Spleen (tissue), 11 donors: ENCODE measurements at regions not wholly inside any gene's neighbourhood (a gene's known extent, or its start where the extent isn't known, plus 50 kb on each side); places are given as distances from the start of the nearest gene placed in this dataset.
"Not testable (repeated sequence)": the region's sequence is repeated elsewhere in the genome, so short reads cannot be mapped to it uniquely, and the experiment has no call there.

Experiments used
- DNase-seq: peaks from one replicate; pipeline ENCODE4 v3.0.0-alpha.2; 2020
- H3K27ac ChIP-seq, 8 donors: fragments of 200-600 bp; sonication (generic) in 7 of 8; 1 replicate in 4 of 8; 2 replicates in 4 of 8; pipeline versions ENCODE4 v1.5.0 to v1.8.0; 2016 to 2021; ENCODE audit warnings: inconsistent platforms in 4 of 8, mild to moderate bottlenecking in 4 of 8, moderate library complexity in 1 of 8
- H3K27me3 ChIP-seq, 7 donors: fragments of 200-600 bp; sonication (generic) in 6 of 7; replicated peaks in 1 of 7; 1 replicate in 4 of 7; 2 replicates in 3 of 7; pipeline versions ENCODE4 v1.5.0 to v1.8.0; 2016 to 2021; ENCODE audit warnings: inconsistent platforms in 3 of 7, mild to moderate bottlenecking in 1 of 7
- H3K36me3 ChIP-seq, 6 donors: fragments of 200-600 bp; sonication (generic) in 5 of 6; 1 replicate in 4 of 6; 2 replicates in 2 of 6; pipeline versions ENCODE4 v1.5.0 to v1.8.0; 2016 to 2021; ENCODE audit warnings: inconsistent platforms in 2 of 6
- H3K4me1 ChIP-seq, 6 donors: fragments of 200-600 bp; sonication (generic) in 5 of 6; 1 replicate in 3 of 6; 2 replicates in 3 of 6; pipeline versions ENCODE4 v1.5.0 to v1.8.0; 2016 to 2021; ENCODE audit warnings: inconsistent platforms in 3 of 6
- H3K4me3 ChIP-seq, 8 donors: fragments of 200-600 bp; sonication (generic) in 7 of 8; 1 replicate in 4 of 8; 2 replicates in 4 of 8; pipeline versions ENCODE4 v1.5.0 to v1.8.0; 2016 to 2021; ENCODE audit warnings: inconsistent platforms in 4 of 8, mild to moderate bottlenecking in 4 of 8, moderate library complexity in 2 of 8
- H3K9me3 ChIP-seq, 8 donors: fragments of 200-600 bp; sonication (generic) in 7 of 8; 1 replicate in 4 of 8; 2 replicates in 4 of 8; pipeline versions ENCODE4 v1.5.0 to v1.8.0; 2016 to 2021; ENCODE audit warnings: inconsistent platforms in 4 of 8
- CTCF ChIP-seq, 11 experiments: fragments of 200-600 bp in 7 of 11; fragments of 450-650 bp in 4 of 11; sonication (generic) in 4 of 11; IDR thresholded peaks in 8 of 11; conservative IDR thresholded peaks in 3 of 11; 1 replicate in 7 of 11; 2 replicates in 4 of 11; pipeline versions ENCODE4 v1.4.0 to v1.8.0; 2016 to 2021; ENCODE audit warnings: antibody characterized with exemption in 11 of 11, inconsistent platforms in 4 of 11, mild to moderate bottlenecking in 1 of 11
- POLR2A ChIP-seq, 3 donors: fragments of 450-650 bp; IDR thresholded peaks; one replicate each; pipeline ENCODE4 v1.5.1; 2017; ENCODE audit warnings: antibody characterized with exemption in 3 of 3, mild to moderate bottlenecking in 1 of 3
- POLR2AphosphoS5 ChIP-seq, 3 donors: sonication (generic); formaldehyde crosslinking; IDR thresholded peaks; one replicate each; pipeline ENCODE4 v1.5.1; 2017; ENCODE audit warnings: antibody characterized with exemption in 3 of 3
- WGBS, 5 donors: extraction: QIAGEN DNeasy Blood & Tissue Kit in 3 of 5; methylation state at CpG; one replicate each; pipeline versions ENCODE4 v1.1.5 to v1.1.7; 2013 to 2018; 5-methylcytosine and 5-hydroxymethylcytosine counted together
- intact Hi-C: fragments of 100-400 bp; cut with DNase I; formaldehyde crosslinking; loops from one replicate; pipeline ENCODE4 v1.15.0; 2023; ENCODE audit warnings: low total_unique reads
- donor health status: healthy with polysubstance abuse.
- donor health status: DM: no; HTN: no; CAD: no; lungs with moderate emphysema.
- donor health status: DM: no; HTN: no; CAD: no.
- donor health status: Bipolar disorder and iron deficiency.
- donor health status: healthy.
- donor health status: DM: no; HTN: no; CAD: no.
- donor health status: DM: yes; HTN: yes; CAD: no.

- no peaks in the 10 kb centered on the region for H3K36me3 ChIP-seq
- H3K9me3 ChIP-seq = peaks cover 0 to 7% (median 4%) of the 10 kb centered on the region in 8 donors
- intact Hi-C loops = no loop called here
- no peak overlapping the region for H3K27ac ChIP-seq
- TF ChIP-seq POLR2AphosphoS5 (IDR thresholded peaks at IDR 0.05) (no peak), POLR2A (IDR thresholded peaks at IDR 0.05) (no peak)
- WGBS, 5 donors = 67 to 80% (median 69%) methylated on average over 1 of the region's 1 CpG
- no peak overlapping the region for H3K4me3 ChIP-seq
- no peak for DNase-seq
- H3K4me1 ChIP-seq = no peaks in the 10 kb centered on the region
- no peaks in the 10 kb centered on the region for H3K27me3 ChIP-seq
Measured at GRCh38 chr1:117301901-117302300, 65.3 kb upstream of the MAN1A2 start.

GRCh38 chr1:117300183-117300582 lies 67.1 kb upstream of the MAN1A2 start:
- 59 to 72% (median 64%) methylated on average over 6 of the region's 6 CpGs for WGBS, 5 donors
- H3K36me3 ChIP-seq, H3K9me3 ChIP-seq, intact Hi-C loops, H3K4me1 ChIP-seq, H3K4me3 ChIP-seq, H3K27ac ChIP-seq, H3K27me3 ChIP-seq, DNase-seq: not testable (repeated sequence)

- Histone ChIP-seq H3K4me3 (no peak overlapping the region), H3K27ac (no peak overlapping the region), H3K36me3 (no peaks in the 10 kb centered on the region), H3K4me1 (no peaks in the 10 kb centered on the region), H3K27me3 (no peaks in the 10 kb centered on the region), H3K9me3 (no peaks in the 10 kb centered on the region)
- intact Hi-C loops = no loop called here
- DNase-seq = no peak
- TF ChIP-seq CTCF (IDR thresholded peaks at IDR 0.05 in 8 of 11, conservative IDR thresholded peaks at IDR 0.05 in 3 of 11) (no peak), POLR2AphosphoS5 (IDR thresholded peaks at IDR 0.05) (no peak), POLR2A (IDR thresholded peaks at IDR 0.05) (no peak)
- 65 to 98% (median 83%) methylated on average over 2 of the region's 2 CpGs for WGBS, 5 donors
Measured at GRCh38 chr1:117295001-117295400, 72.2 kb upstream of the MAN1A2 start.

GRCh38 chr1:117290890-117291289 lies 76.4 kb upstream of the MAN1A2 start:
- H3K36me3 ChIP-seq = no peaks in the 10 kb centered on the region
- H3K9me3 ChIP-seq = no peaks in the 10 kb centered on the region
- no peak for DNase-seq
- H3K27me3 ChIP-seq = no peaks in the 10 kb centered on the region
- H3K27ac ChIP-seq = no peak overlapping the region
- no peaks in the 10 kb centered on the region for H3K4me1 ChIP-seq
- intact Hi-C loops = no loop called here
- H3K4me3 ChIP-seq = no peak overlapping the region
- no peak for TF ChIP-seq POLR2A (IDR thresholded peaks at IDR 0.05)

- Histone ChIP-seq H3K4me1 (no peaks in the 10 kb centered on the region), H3K27ac (no peak overlapping the region), H3K4me3 (no peak overlapping the region), H3K27me3 (no peaks in the 10 kb centered on the region), H3K9me3 (no peaks in the 10 kb centered on the region), H3K36me3 (no peaks in the 10 kb centered on the region)
- TF ChIP-seq POLR2AphosphoS5 (IDR thresholded peaks at IDR 0.05) = no peak
- intact Hi-C loops = no loop called here
- WGBS, 5 donors = 77 to 87% (median 80%) methylated on average over 3 of the region's 3 CpGs
- DNase-seq = no peak
Measured at GRCh38 chr1:117289316-117289870, 77.9 kb upstream of the MAN1A2 start.

- Histone ChIP-seq H3K27me3 (no peaks in the 10 kb centered on the region), H3K9me3 (no peaks in the 10 kb centered on the region), H3K27ac (no peak overlapping the region), H3K4me3 (no peak overlapping the region), H3K36me3 (no peaks in the 10 kb centered on the region), H3K4me1 (no peaks in the 10 kb centered on the region)
- 86 to 97% (median 88%) methylated on average over 2 of the region's 2 CpGs for WGBS, 5 donors
- intact Hi-C loops = no loop called here
- TF ChIP-seq CTCF (IDR thresholded peaks at IDR 0.05 in 8 of 11, conservative IDR thresholded peaks at IDR 0.05 in 3 of 11) (no peak), POLR2A (IDR thresholded peaks at IDR 0.05) (no peak), POLR2AphosphoS5 (IDR thresholded peaks at IDR 0.05) (no peak)
- DNase-seq = no peak
Measured at GRCh38 chr1:117286562-117286961, 75.8 kb upstream of the VTCN1 start.
